Choroid plexus epithelial cell (primary cell): ENCODE measurements at regions not wholly inside any gene's neighbourhood (a gene's known extent, or its start where the extent isn't known, plus 50 kb on each side); places are given as distances from the start of the nearest gene placed in this dataset.

ENCODE experiments used
- DNase-seq: peaks from one replicate; pipeline ENCODE4 v3.0.0-alpha.2; 2010; ENCODE audit warnings: low read depth
- H3K4me3 ChIP-seq: 2 replicates; pipeline ENCODE4 v1.5.1; 2011; ENCODE audit warnings: low read depth, mild to moderate bottlenecking, control low read depth, low read length, moderate library complexity
- TF ChIP-seq, protein P1 (sequence below): conservative IDR thresholded peaks from 2 replicates; pipeline ENCODE4 v1.5.1; 2011; ENCODE audit warnings: low read depth, mild to moderate bottlenecking, control low read depth, inconsistent platforms, low read length, moderate library complexity

DNA sequence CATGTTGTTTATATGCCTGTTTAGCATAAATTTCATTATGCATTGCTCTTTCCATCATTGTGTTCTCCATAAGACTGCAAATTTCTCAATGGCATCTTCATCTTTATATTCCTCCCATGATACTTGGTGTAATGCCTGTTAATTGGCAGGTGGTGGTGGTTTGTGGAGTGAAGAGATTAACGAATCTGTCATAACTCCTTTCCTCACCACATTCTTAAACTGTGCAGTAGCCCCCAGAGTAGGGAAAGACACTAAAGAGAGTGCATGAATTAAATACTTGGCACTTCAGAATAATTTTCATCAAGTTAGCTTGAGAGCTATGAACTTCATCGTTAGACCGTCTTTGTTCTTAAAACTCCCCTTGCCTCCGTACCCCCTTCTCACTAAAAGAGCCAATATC lies 329.7 kb downstream of the HS3ST3B1 start:
- DNase-seq, result no peak
- H3K4me3 ChIP-seq, result no peak overlapping the region
- TF ChIP-seq, protein P1, sequence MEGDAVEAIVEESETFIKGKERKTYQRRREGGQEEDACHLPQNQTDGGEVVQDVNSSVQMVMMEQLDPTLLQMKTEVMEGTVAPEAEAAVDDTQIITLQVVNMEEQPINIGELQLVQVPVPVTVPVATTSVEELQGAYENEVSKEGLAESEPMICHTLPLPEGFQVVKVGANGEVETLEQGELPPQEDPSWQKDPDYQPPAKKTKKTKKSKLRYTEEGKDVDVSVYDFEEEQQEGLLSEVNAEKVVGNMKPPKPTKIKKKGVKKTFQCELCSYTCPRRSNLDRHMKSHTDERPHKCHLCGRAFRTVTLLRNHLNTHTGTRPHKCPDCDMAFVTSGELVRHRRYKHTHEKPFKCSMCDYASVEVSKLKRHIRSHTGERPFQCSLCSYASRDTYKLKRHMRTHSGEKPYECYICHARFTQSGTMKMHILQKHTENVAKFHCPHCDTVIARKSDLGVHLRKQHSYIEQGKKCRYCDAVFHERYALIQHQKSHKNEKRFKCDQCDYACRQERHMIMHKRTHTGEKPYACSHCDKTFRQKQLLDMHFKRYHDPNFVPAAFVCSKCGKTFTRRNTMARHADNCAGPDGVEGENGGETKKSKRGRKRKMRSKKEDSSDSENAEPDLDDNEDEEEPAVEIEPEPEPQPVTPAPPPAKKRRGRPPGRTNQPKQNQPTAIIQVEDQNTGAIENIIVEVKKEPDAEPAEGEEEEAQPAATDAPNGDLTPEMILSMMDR, result no peak

DNA sequence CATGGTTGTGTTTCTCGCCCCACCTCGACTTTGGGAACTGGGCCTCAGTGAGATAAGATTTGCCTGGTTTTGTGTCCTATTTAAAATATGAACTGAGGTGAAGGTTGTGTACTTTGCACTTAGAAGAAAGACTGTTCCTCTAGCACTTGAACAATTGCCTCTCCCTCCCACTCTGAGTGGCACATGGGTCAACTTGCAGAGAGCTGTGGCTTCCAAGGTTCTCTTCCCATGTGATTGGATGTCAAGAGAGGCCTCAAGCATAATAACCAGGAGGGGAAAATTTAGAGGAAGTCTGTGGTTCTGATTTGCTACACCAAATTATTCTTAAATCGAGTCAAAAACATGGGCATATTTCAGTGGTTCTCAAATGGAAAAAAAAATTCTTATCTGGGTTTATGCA lies 329.2 kb downstream of the HS3ST3B1 start:
- no peak for DNase-seq
- no peak overlapping the region for H3K4me3 ChIP-seq
- TF ChIP-seq, protein P1, result no peak

DNA sequence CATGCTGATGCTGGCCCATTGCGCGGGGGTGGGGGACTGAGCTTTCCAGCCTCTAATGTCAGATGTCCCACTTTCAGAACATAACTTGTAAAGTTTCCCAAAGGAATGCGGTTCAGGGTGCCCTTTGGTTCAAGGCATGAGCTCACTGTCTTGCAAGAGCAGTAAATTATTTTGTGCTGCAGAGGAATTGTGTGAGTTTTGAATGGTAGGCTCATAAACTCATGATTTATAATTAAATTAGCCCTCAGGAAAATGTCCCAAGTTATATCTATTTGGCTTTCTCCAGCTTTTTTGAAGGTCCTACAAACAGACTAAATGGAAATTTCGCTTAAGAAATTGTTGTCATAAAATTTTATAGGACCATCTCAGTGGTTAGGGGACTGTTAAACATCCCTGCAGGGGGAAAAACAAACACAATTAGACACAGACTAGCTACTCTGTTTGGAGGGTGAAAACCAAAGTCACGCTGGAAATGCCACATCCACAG lies 321.8 kb downstream of the HS3ST3B1 start:
- H3K4me3 ChIP-seq, result no peak overlapping the region
- no peak for DNase-seq
- TF ChIP-seq, protein P1, result no peak

DNA sequence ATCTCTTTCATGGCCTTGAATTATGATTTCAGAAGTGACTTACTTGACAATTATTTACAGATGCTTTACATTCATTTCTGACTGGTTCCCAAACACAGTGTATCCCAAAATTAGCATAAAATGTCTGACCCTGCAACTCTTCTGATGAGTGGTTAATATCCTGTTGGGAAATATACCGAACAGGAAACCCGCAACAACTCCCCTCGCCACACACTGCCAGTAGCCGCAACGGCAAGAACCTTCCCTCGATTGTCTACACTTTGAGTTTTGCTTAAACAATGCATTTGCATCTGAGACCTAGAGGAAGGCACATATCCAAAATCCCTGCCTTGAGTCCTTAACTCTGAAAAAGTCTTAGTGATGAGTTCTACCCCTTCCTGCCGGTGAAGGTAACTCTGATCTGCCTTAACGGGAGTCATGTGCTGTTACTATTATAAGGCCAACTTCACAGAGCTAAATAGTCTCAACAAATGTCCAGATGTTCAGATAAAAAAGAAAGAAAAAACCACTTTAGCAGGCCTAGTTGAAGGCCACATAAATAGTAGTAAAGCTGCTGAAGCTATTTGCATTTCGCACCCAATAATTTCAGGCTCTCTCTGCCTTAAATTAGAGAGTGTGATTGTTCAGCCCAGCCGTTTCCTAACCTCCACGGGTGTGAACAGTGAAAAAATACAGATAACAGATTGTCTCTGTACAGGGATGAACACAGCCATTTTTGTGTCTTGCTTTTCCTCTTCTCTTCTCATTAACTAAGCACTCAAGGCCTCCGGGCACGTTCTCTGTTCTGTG lies 321.1 kb downstream of the HS3ST3B1 start:
- DNase-seq, result no peak

DNA sequence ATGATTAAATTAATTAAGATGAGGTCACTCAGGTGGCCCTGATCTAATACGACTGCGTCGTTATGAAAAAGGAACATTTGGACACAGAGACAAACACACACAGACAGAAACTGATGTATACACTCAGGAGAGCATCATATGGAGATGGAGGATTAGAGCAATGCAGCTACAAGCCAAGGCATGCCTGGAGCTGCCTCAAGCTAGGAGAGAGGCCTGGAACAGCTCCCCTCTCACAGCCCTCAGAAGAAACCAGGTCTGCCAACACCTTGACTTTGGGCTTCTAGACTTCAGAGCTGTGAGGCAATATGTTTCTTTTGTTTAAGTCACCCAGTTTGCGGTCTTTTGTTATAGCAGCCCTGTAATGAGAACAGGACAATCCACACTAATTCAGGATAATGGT lies 318.9 kb downstream of the HS3ST3B1 start:
- H3K4me3 ChIP-seq, result no peak overlapping the region
- DNase-seq, result no peak

More for the DNA sequence above, 321.1 kb downstream of the HS3ST3B1 start:
- TF ChIP-seq, protein P1, result no peak
- no peak overlapping the region for H3K4me3 ChIP-seq

DNA sequence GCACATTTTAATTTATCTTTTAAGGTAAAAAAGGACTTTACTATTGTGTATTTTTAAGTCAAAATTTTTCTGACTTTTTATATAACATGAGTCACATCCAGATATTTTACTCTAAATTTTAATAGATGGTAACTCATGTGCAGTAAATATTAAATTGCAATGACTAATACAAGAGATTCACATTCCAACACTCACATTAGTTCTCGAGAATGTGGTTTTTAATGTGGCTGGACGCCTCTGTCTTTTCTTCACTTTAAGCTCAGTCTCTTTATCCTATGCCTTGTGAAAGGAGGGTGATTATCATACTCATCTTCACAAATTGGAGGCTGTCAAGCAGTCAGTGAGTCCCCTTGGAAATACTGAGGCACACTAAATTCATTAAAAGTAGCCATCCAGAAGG lies 315.6 kb downstream of the HS3ST3B1 start:
- DNase-seq, result no peak
- TF ChIP-seq, protein P1, result no peak
- no peak overlapping the region for H3K4me3 ChIP-seq

More for the DNA sequence above, 318.9 kb downstream of the HS3ST3B1 start:
- TF ChIP-seq, protein P1, result no peak

DNA sequence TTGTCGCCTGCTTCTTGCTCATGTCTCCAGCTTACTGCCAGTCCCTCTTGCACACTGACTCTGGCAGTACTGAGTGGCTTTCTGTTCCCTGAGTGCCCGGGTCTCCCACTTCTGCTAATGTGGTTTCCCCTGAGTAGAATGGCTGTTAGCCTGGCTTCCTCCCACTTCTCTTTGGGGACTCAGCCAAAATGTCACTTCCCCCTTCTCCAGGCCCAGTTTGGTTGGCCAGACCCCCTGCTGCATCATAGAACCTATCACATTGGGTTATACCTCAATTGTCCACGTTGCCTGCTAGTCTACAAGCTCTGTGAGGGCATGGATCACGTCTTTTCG lies 304.4 kb downstream of the HS3ST3B1 start:
- DNase-seq, result no peak
- TF ChIP-seq, protein P1, result no peak
- H3K4me3 ChIP-seq, result no peak overlapping the region
